Keratinocyte (primary cell): ENCODE measurements at regions not wholly inside any gene's neighbourhood (a gene's known extent, or its start where the extent isn't known, plus 50 kb on each side); places are given as distances from the start of the nearest gene placed in this dataset.

Source experiments
- CTCF ChIP-seq, 3 experiments: IDR thresholded peaks in 1 of 3; conservative IDR thresholded peaks in 1 of 3; optimal IDR thresholded peaks in 1 of 3; 2 replicates in 2 of 3; 3 replicates in 1 of 3; pipeline versions ENCODE3 to v1.5.1; 2011; ENCODE audit warnings: low read length in 3 of 3, mild to moderate bottlenecking in 3 of 3, moderate library complexity in 2 of 3, control low read depth in 1 of 3, inconsistent platforms in 1 of 3; ENCODE audit not compliant: insufficient read depth in 2 of 3; ENCODE audit errors: extremely low read depth in 1 of 3
- EZH2 ChIP-seq: IDR thresholded peaks from one replicate; pipeline ENCODE4 v1.6.1; 2012; ENCODE audit warnings: inconsistent platforms, mild to moderate bottlenecking, low read length, moderate library complexity

- TF ChIP-seq CTCF (optimal IDR thresholded peaks at IDR 0.05 in 1 of 3, IDR thresholded peaks at IDR 0.05 in 1 of 3, conservative IDR thresholded peaks at IDR 0.05 in 1 of 3; ENCODE audit: extremely low read depth in 1 of 3, insufficient read depth in 2 of 3, low read length in 3 of 3) = no peak
- no peak for TF ChIP-seq EZH2
Observed at GRCh38 chr13:78100486-78100885, 181.9 kb upstream of the EDNRB start.
